ENCODE measurements at regions not wholly inside any gene's neighbourhood (a gene's known extent, or its start where the extent isn't known, plus 50 kb on each side); places are given as distances from the start of the nearest gene placed in this dataset.
"Not testable (repeated sequence)": the region's sequence is repeated elsewhere in the genome, so short reads cannot be mapped to it uniquely, and the experiment has no call there.

DNA sequence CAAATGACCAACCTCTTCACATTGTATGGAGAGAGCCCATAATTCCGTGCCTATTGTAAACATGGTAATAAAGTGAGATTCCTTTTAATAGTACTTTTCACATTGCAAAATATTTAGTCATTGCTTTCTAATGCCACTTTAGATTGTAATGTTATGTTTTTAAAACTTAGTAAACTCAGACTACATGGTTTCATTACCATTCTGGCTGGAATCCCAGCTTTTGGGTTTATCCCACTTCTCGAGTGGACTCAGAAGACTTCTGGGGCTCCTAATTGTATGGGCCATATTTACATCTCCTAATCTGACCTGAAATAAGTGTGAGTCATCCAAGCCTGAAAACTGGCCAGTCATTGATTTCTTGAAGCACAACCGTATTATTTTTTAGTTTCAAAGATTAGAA is 217.6 kb downstream of the CAAP1 start:
- ATAC-seq (ENCODE audit: low read depth in 2 of 2) (no peak), DNase-seq (no peak)
- no peaks in the 10 kb centered on the region for H3K9me3 Mint-ChIP-seq
- H3K4me1 Mint-ChIP-seq = no peaks in the 10 kb centered on the region
- no peaks in the 10 kb centered on the region for H3K27me3 Mint-ChIP-seq
- no peak overlapping the region for H3K4me3 Mint-ChIP-seq
- H3K27ac Mint-ChIP-seq = no peak overlapping the region
- H3K36me3 Mint-ChIP-seq = no peaks in the 10 kb centered on the region

DNA sequence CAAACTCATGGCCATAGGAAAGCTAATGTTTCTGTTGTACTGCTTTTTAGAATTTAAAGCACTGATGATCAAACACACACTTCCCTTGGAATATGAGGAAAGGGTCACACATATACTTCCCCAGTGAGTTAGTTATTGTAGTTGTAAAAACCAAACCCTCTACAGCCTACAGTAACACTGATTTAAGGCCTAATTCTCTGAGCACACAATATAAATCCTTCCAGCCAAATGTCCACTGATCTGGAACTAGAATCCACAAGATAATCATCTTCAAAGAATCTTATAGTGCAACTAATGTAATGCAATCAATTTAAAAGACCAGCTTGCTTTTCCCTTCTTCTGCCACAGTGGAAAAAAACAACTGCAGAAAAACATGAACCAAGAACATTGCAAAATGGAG is 219.3 kb downstream of the CAAP1 start:
- Mint-ChIP-seq H3K27ac (no peak overlapping the region), H3K36me3 (no peaks in the 10 kb centered on the region), H3K27me3 (no peaks in the 10 kb centered on the region), H3K9me3 (no peaks in the 10 kb centered on the region), H3K4me1 (no peaks in the 10 kb centered on the region), H3K4me3 (no peak overlapping the region)
- DNase-seq = no peak
- no peak for ATAC-seq (ENCODE audit: low read depth in 2 of 2)

DNA sequence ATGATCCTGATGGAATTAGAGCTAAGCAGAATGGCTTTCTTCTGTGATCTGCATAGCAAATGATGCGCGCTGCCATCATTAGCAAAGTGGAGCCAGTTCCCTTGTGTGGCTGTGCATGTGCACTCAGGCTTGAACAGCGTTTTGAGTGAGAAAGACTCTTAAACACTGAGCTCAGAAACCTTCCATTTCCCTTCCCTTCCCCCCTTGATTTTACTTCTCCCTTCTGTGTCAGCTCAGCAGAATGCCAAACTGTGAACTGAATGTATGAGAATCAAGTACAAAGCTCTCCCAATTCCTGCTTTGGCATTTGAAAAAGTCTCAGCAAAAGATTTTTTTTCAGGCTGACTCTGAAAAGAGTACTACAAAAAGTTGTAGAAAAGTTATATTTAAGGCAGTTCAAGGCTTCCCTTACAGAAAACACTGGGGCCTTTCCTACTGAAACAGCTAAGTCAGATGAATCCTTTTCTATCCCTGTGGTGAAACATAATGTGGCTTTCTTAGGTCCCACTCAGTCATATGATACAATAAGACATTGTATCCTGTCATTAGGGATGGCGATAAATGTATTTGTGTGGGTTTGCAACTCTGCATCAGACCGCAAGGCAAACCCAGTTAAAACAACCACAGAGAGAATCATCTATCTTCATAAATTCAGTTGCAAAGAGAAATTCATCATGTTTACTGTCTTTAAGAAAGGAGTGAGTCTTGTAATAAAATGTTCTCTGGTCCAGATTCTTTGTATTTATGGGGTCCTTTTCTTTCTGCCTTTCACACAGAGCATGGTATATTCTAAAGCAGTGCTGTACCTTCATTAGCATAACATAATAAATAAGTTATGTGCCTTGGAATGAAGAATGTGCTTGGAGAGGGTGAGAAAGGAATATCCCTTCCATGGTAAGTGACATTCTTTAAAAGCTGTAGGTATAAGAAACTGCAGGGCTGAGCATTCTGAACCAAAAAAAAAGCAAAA is 222.6 kb downstream of the CAAP1 start:
- DNase-seq (no peak), ATAC-seq (ENCODE audit: low read depth in 2 of 2) (no peak)
- Mint-ChIP-seq H3K36me3 (no peaks in the 10 kb centered on the region), H3K9me3 (no peaks in the 10 kb centered on the region), H3K4me1 (no peaks in the 10 kb centered on the region), H3K27ac (no peak overlapping the region), H3K4me3 (no peak overlapping the region), H3K27me3 (no peaks in the 10 kb centered on the region)

GRCh38 chr9:26667882-26668281 is 224.7 kb downstream of the CAAP1 start:
- peaks cover 0 to 3% (median 0%) of the 10 kb centered on the region in 7 donors for H3K9me3 Mint-ChIP-seq
- no peak for ATAC-seq (ENCODE audit: low read depth in 2 of 2)
- H3K4me3 Mint-ChIP-seq = no peak overlapping the region
- H3K36me3 Mint-ChIP-seq = no peaks in the 10 kb centered on the region
- no peaks in the 10 kb centered on the region for H3K4me1 Mint-ChIP-seq
- no peak for DNase-seq
- H3K27ac Mint-ChIP-seq = no peak overlapping the region
- no peaks in the 10 kb centered on the region for H3K27me3 Mint-ChIP-seq

DNA sequence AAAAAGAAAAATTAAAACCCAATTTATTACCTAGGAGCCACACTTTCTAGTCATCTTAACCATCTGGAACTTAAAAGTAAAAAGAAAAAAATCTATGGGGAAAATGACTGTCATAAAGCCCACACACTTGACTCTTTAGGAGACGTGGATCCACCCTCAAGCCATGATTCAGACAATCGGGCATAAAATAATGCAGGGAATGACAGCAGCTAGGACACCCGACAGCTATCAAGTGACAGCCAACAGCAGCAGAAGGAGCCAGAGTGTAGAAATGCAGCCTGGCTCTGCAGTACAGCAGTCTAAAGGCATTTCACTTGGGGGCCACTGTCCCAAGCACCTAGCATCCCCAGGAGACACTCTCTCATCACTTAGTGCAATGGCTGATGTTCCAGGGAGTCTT is 226.9 kb downstream of the CAAP1 start:
- peaks cover 0 to 8% (median 0%) of the 10 kb centered on the region in 7 donors for H3K9me3 Mint-ChIP-seq
- no peak for ATAC-seq (ENCODE audit: low read depth in 2 of 2)
- no peak for DNase-seq
- no peak overlapping the region for H3K4me3 Mint-ChIP-seq
- H3K27me3 Mint-ChIP-seq = peaks cover 0 to 3% (median under 1%) of the 10 kb centered on the region in 3 donors
- no peaks in the 10 kb centered on the region for H3K36me3 Mint-ChIP-seq
- H3K4me1 Mint-ChIP-seq = no peaks in the 10 kb centered on the region
- H3K27ac Mint-ChIP-seq = no peak overlapping the region

- not testable (repeated sequence) for DNase-seq; H3K36me3 Mint-ChIP-seq; H3K4me3 Mint-ChIP-seq; H3K4me1 Mint-ChIP-seq; H3K27ac Mint-ChIP-seq; H3K9me3 Mint-ChIP-seq; ATAC-seq (ENCODE audit: low read depth in 2 of 2); H3K27me3 Mint-ChIP-seq
Observed at GRCh38 chr9:26664087-26664773, 228.4 kb downstream of the CAAP1 start.

DNA sequence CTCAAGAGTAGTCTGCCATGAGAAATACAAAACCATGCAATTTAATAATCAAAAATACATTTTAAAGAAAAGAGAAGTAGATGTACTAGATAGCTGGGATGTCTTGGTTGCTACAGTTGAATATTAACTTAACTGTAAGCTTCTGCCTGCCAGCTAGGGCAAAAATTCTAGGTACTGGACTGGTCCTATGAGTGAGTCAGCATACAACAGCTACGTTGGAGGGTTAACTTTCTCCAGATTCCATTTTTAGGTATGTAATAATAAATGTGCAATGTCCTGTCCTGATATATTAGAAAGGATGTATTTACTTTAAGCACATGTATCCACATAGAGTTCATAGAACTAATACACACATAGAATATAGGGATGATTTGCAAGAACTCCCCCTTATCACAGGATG is 230.1 kb downstream of the CAAP1 start:
- no peaks in the 10 kb centered on the region for H3K4me1 Mint-ChIP-seq
- no peak for DNase-seq
- H3K9me3 Mint-ChIP-seq = peaks cover 0 to 8% (median 2%) of the 10 kb centered on the region in 7 donors
- H3K36me3 Mint-ChIP-seq = no peaks in the 10 kb centered on the region
- H3K27ac Mint-ChIP-seq = no peak overlapping the region
- no peak for ATAC-seq (ENCODE audit: low read depth in 2 of 2)
- H3K27me3 Mint-ChIP-seq = peaks cover 0 to 8% (median 3%) of the 10 kb centered on the region in 3 donors
- H3K4me3 Mint-ChIP-seq = no peak overlapping the region

DNA sequence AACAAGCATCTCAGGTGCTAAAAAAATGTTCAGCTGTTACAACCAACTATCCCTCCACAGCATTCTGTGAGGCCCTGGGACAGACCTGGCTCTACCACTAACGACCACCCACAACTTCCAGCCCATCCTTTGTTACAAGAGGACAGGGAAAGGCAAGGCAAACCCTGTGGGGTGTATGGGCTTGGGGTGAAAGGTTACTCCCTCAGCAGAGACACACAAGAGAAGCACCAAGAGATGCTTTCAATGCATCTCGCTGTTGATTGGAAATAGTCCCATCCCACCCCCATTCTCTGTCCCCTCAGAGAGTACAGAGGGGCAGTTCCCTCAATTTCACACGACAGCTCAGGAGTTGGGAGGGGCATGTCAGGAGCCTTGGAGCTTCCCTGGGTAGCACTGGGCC is 234.1 kb downstream of the CAAP1 start:
- ATAC-seq (ENCODE audit: low read depth in 2 of 2) = no peak
- H3K9me3 Mint-ChIP-seq = peaks cover 0 to 8% (median 2%) of the 10 kb centered on the region in 7 donors
- no peaks in the 10 kb centered on the region for H3K4me1 Mint-ChIP-seq

GRCh38 chr9:26657958-26658357 is 234.6 kb downstream of the CAAP1 start:
- DNase-seq (no peak), ATAC-seq (ENCODE audit: low read depth in 2 of 2) (no peak)
- Mint-ChIP-seq H3K27ac (no peak overlapping the region), H3K36me3 (no peaks in the 10 kb centered on the region), H3K9me3 (peaks cover 0 to 5% (median 2%) of the 10 kb centered on the region in 7 donors), H3K4me1 (no peaks in the 10 kb centered on the region), H3K27me3 (peaks cover 0 to 14% (median 3%) of the 10 kb centered on the region in 3 donors), H3K4me3 (no peak overlapping the region)

More for the DNA sequence above, 234.1 kb downstream of the CAAP1 start:
- Mint-ChIP-seq H3K27ac (no peak overlapping the region), H3K4me3 (no peak overlapping the region), H3K36me3 (no peaks in the 10 kb centered on the region), H3K27me3 (peaks cover 0 to 9% (median 3%) of the 10 kb centered on the region in 3 donors)
- no peak for DNase-seq

DNA sequence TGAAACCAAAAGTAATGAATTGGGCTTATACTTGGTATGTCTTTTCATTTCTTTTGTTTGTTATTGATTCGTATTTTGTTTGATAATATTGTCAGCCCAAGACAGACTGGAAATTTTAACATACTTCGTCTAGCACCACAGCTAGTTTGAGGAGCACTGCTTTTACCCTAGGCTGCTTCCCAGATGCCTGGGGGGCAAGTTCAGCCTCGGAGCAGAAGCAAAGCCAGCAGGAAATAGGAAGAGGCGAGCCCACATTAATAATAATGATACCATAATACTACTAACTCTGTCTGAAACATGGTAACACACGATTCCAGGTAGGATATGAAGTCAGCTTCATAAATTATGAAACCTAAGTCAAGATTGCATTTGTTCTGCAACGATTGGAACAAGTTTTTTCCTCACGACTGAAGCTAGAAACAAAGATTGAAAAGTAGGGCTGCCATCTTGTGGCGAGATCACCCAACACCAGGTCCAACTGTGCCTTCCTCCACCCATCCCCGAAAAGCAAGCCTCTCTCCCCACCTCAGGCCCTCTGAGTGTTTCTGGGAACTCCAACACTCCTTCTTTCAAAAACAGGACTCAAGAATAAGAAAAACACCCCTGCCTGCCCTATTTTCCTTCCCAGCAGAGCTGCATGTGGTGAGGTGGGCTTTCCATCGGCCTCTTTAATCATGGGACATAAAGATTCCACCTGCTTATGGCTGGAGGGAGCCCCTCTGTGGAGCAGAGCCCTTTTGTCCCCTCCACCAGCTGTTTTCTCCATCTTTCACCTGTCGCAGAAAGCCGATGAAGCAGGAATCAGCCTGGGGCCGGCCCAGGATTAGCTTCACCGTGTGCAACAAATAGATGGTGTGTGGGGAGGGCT is 236.4 kb downstream of the CAAP1 start:
- ATAC-seq (ENCODE audit: low read depth in 2 of 2) (no peak), DNase-seq (no peak)
- no peak overlapping the region for H3K27ac Mint-ChIP-seq
- H3K36me3 Mint-ChIP-seq = no peaks in the 10 kb centered on the region
- peaks cover 0 to 16% (median 0%) of the 10 kb centered on the region in 3 donors for H3K27me3 Mint-ChIP-seq
- no peaks in the 10 kb centered on the region for H3K4me1 Mint-ChIP-seq
- no peak overlapping the region for H3K4me3 Mint-ChIP-seq
- H3K9me3 Mint-ChIP-seq = peaks cover 2 to 8% (median 4%) of the 10 kb centered on the region in 7 donors

DNA sequence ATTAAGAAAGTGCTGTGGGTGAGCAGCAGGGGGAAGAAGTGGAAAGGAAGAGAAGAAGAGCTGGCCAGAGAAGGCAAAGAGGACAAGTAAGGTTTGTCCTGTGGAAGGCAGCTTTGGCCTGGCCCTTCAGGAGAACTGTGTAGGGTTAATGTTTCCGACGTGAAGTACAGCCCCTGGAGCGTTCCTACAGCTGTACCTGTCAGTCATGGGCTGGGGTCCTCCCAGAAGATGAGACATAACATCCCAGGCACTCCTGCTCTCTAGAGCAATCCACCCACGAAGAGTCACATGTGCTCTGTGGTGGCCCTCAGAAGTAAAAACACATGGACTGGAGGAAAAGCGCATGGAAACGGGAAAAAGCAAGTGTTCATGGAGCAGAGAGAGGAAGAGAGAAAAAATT is 237.4 kb downstream of the CAAP1 start:
- no peak for DNase-seq
- Mint-ChIP-seq H3K27ac (no peak overlapping the region), H3K4me1 (no peaks in the 10 kb centered on the region), H3K27me3 (peaks cover 0 to 11% (median 0%) of the 10 kb centered on the region in 3 donors), H3K36me3 (no peaks in the 10 kb centered on the region), H3K9me3 (peaks cover under 1 to 9% (median 3%) of the 10 kb centered on the region in 7 donors), H3K4me3 (no peak overlapping the region)
- ATAC-seq (ENCODE audit: low read depth in 2 of 2) = no peak

DNA sequence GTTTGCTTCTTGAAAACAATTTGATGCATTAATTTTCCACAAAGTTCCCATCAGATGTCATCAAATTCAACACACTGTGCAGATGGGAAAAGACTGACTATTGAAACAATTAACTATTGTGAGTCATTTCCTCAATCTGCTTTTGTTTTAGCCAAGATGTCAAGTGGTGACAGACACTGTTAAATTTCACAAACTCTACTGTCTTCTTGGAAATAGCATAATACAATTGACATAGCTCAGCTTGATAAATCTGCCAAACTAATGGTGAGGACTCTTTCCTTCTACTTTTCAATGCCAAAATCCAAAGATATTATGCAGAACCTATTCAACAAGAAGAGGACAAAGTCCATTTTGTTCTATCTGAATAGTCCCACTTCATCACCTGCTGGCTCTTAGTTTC is 242.3 kb downstream of the CAAP1 start:
- H3K27me3 Mint-ChIP-seq = peaks cover 0 to 10% (median 8%) of the 10 kb centered on the region in 3 donors
- DNase-seq (no peak), ATAC-seq (ENCODE audit: low read depth in 2 of 2) (no peak)
- no peak overlapping the region for H3K4me3 Mint-ChIP-seq
- H3K36me3 Mint-ChIP-seq = no peaks in the 10 kb centered on the region
- no peak overlapping the region for H3K27ac Mint-ChIP-seq
- no peaks in the 10 kb centered on the region for H3K4me1 Mint-ChIP-seq
- peaks cover 0 to 9% (median 3%) of the 10 kb centered on the region in 7 donors for H3K9me3 Mint-ChIP-seq

GRCh38 chr9:26643826-26644225 is 248.8 kb downstream of the CAAP1 start:
- Mint-ChIP-seq H3K27me3 (peaks cover 0 to 10% (median 6%) of the 10 kb centered on the region in 3 donors), H3K4me3 (no peak overlapping the region), H3K36me3 (no peaks in the 10 kb centered on the region), H3K27ac (no peak overlapping the region), H3K4me1 (no peaks in the 10 kb centered on the region), H3K9me3 (peaks cover 0 to 6% (median 0%) of the 10 kb centered on the region in 7 donors)
- DNase-seq (no peak), ATAC-seq (ENCODE audit: low read depth in 2 of 2) (no peak)
